ENCODE measurements at regions not wholly inside any gene's neighbourhood (a gene's known extent, or its start where the extent isn't known, plus 50 kb on each side); places are given as distances from the start of the nearest gene placed in this dataset.
"Not testable (repeated sequence)": the region's sequence is repeated elsewhere in the genome, so short reads cannot be mapped to it uniquely, and the experiment has no call there.

DNA sequence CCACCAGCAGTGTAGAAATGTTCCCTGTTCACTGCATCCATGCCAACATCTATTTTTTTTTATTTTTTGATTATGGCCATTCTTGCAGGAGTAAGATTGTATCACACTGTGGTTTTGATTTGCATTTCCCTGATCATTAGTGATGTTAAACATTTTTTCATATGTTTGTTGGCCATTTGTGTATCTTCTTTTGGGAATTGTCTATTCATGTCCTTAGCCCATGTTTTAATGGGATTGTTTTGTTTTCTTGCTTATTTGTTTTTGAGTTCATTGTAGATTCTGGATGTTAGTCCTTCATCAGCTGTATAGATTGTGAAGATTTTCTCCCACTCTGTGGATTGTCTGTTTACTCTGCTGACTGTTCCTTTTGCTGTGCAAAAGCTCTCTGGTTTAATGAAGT is 126.9 kb downstream of the NDFIP2 start:
- H3K4me1 ChIP-seq (ENCODE audit: control insufficient read depth in 2 of 2, insufficient read depth in 1 of 2, low read depth in 1 of 2, low read length in 2 of 2); H3K9ac ChIP-seq (ENCODE audit: low read depth, low read length, poor library complexity); H2BK5ac ChIP-seq (ENCODE audit: low read length); H3K79me1 ChIP-seq (ENCODE audit: low read depth, low read length); H3K23ac ChIP-seq (ENCODE audit: low read depth, low read length, poor library complexity); H2AK5ac ChIP-seq (ENCODE audit: low read depth, low read length); H3K4me3 ChIP-seq (ENCODE audit: low read length in 2 of 2); DNase-seq (ENCODE audit: low spot score); H3K27ac ChIP-seq (replicated peaks; ENCODE audit: low read length); H3K27me3 ChIP-seq (ENCODE audit: control insufficient read depth in 3 of 3, insufficient read depth in 3 of 3, low read depth in 1 of 3, low read length in 3 of 3); H3K4ac ChIP-seq (ENCODE audit: low read length); H4K91ac ChIP-seq (ENCODE audit: low read depth, low read length, poor library complexity); H2AFZ ChIP-seq (ENCODE audit: low read length); H2BK120ac ChIP-seq (ENCODE audit: low read depth, low read length); H4K8ac ChIP-seq (ENCODE audit: low read depth, low read length); H3K18ac ChIP-seq (ENCODE audit: low read length); H3K4me2 ChIP-seq (ENCODE audit: insufficient read depth, low read length, poor library complexity, severe bottlenecking); H2BK12ac ChIP-seq (ENCODE audit: low read length); H3K14ac ChIP-seq (ENCODE audit: low read length); H3K36me3 ChIP-seq (replicated peaks in 1 of 2; ENCODE audit: control insufficient read depth in 2 of 2, insufficient read depth in 2 of 2, low read length in 2 of 2); H2BK15ac ChIP-seq (ENCODE audit: low read length): not testable (repeated sequence)
- peaks cover 6 to 12% of the 10 kb centered on the region in 2 donors for H3K9me3 ChIP-seq (replicated peaks in 1 of 2; ENCODE audit: control insufficient read depth in 2 of 2, insufficient read depth in 1 of 2, low read depth in 1 of 2, low read length in 2 of 2)

All from neuronal stem cell (in vitro differentiated cells).